ENCODE measurements at regions not wholly inside any gene's neighbourhood (a gene's known extent, or its start where the extent isn't known, plus 50 kb on each side); places are given as distances from the start of the nearest gene placed in this dataset.

GRCh38 chr5:124034963-124035362, 523.0 kb downstream of the CSNK1G3 start:
- no peaks in the 10 kb centered on the region; the same call in 1 of the 2 replicates for H3K4me1 ChIP-seq (ENCODE audit: insufficient read depth, low read length)
- no peak overlapping the region for H4K5ac ChIP-seq (ENCODE audit: insufficient read length, low read depth, low read length)
- Mint-ChIP-seq H3K27me3 (ENCODE audit: low read depth) (no peaks in the 10 kb centered on the region), H3K4me1 (peaks cover 0 to 3% of the 10 kb centered on the region in 2 experiments; a peak in 2 of 4 replicates), H3K36me3 (ENCODE audit: insufficient read depth in 1 of 3, low read depth in 3 of 3) (no peaks in the 10 kb centered on the region), H3K4me3 (no peak overlapping the region), H3K27ac (no peak overlapping the region), H3K9me3 (no peaks in the 10 kb centered on the region)
- H3K18ac ChIP-seq (ENCODE audit: insufficient read length, low read depth, low read length), result no peak overlapping the region
- no CpG with 5 or more reads among the region's 6 CpGs for WGBS (ENCODE audit: extremely low coverage, insufficient read length, low lambda C conversion rate)
- no peaks in the 10 kb centered on the region for H3K9me3 ChIP-seq (ENCODE audit: control insufficient read depth, low read depth, low read length)
- no peak for DNase-seq
- no peaks in the 10 kb centered on the region for H3K79me1 ChIP-seq (ENCODE audit: insufficient read depth, low read depth, low read length, poor library complexity, severe bottlenecking)
- H2AFZ ChIP-seq (ENCODE audit: low read length), result no peak overlapping the region
- no peak overlapping the region for H2BK12ac ChIP-seq (ENCODE audit: insufficient read length, low read depth, low read length)
- TF ChIP-seq, protein P1, sequence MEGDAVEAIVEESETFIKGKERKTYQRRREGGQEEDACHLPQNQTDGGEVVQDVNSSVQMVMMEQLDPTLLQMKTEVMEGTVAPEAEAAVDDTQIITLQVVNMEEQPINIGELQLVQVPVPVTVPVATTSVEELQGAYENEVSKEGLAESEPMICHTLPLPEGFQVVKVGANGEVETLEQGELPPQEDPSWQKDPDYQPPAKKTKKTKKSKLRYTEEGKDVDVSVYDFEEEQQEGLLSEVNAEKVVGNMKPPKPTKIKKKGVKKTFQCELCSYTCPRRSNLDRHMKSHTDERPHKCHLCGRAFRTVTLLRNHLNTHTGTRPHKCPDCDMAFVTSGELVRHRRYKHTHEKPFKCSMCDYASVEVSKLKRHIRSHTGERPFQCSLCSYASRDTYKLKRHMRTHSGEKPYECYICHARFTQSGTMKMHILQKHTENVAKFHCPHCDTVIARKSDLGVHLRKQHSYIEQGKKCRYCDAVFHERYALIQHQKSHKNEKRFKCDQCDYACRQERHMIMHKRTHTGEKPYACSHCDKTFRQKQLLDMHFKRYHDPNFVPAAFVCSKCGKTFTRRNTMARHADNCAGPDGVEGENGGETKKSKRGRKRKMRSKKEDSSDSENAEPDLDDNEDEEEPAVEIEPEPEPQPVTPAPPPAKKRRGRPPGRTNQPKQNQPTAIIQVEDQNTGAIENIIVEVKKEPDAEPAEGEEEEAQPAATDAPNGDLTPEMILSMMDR (conservative IDR thresholded peaks at IDR 0.05), result no peak
- no peaks in the 10 kb centered on the region for H3K23me2 ChIP-seq (ENCODE audit: insufficient read length, low read depth, low read length, poor library complexity, severe bottlenecking)
- no peak overlapping the region for H3K9ac ChIP-seq (ENCODE audit: extremely low read depth, insufficient read length, low read length)
- no peak overlapping the region for H2BK5ac ChIP-seq (ENCODE audit: insufficient read length, low read length)
- no peaks in the 10 kb centered on the region for H3K27me3 ChIP-seq (ENCODE audit: insufficient read depth, low read length)
- no peak overlapping the region for H3K23ac ChIP-seq (ENCODE audit: insufficient read length, low read depth, low read length)
- H3K27ac ChIP-seq (ENCODE audit: insufficient read length, low read depth, low read length), result no peak overlapping the region
- H3K56ac ChIP-seq (ENCODE audit: insufficient read length, low read depth, low read length), result no peak overlapping the region
- H4K91ac ChIP-seq (ENCODE audit: insufficient read length, low read depth, low read length), result no peak overlapping the region
- no peak overlapping the region for H2AK5ac ChIP-seq (ENCODE audit: insufficient read length, low read length)
- no peak overlapping the region for H2BK120ac ChIP-seq (ENCODE audit: low read depth, low read length, poor library complexity, severe bottlenecking)
- no peak overlapping the region for H3K14ac ChIP-seq (ENCODE audit: insufficient read depth, low read length)
- H3K4me2 ChIP-seq (ENCODE audit: insufficient read depth, insufficient read length, low read length), result no peak overlapping the region
- no peak overlapping the region for H3K4ac ChIP-seq (ENCODE audit: low read depth, low read length)
- H2BK20ac ChIP-seq (ENCODE audit: low read depth, low read length, poor library complexity, severe bottlenecking), result no peak overlapping the region
- H4K8ac ChIP-seq (replicated peaks; ENCODE audit: insufficient read length, low read depth, low read length), result no peak overlapping the region
- no peak overlapping the region for H2BK15ac ChIP-seq (ENCODE audit: low read depth, low read length)
- H4K20me1 ChIP-seq (ENCODE audit: control insufficient read depth, insufficient read depth, insufficient read length), result no peaks in the 10 kb centered on the region
- H3T11ph ChIP-seq (ENCODE audit: low read length), result no peak overlapping the region
- H3K79me2 ChIP-seq (ENCODE audit: insufficient read depth, low read length), result no peaks in the 10 kb centered on the region
